T-cell (primary cell): ENCODE measurements at regions not wholly inside any gene's neighbourhood (a gene's known extent, or its start where the extent isn't known, plus 50 kb on each side); places are given as distances from the start of the nearest gene placed in this dataset.

Source experiments
- ATAC-seq, 4 experiments: fragments of 200-7000 bp in 3 of 4; fragments of 150-1000 bp in 1 of 4; cut with Tn5 transposase; replicated peaks in 1 of 4; 1 replicate in 3 of 4; 2 replicates in 1 of 4; pipeline ENCODE4 v1.10.0; 2021; ENCODE audit warnings: moderate library complexity in 3 of 4, mild to moderate bottlenecking in 2 of 4, moderate number of reproducible peaks in 1 of 4
- CTCF ChIA-PET, 2 donors: fragments of 300-600 bp; sonication (Branson Sonifier 250); formaldehyde crosslinking; loops; one replicate each; lab custom pipeline; 2022; ENCODE audit warnings: antibody characterized with exemption in 2 of 2; lab: Charles Lee
- POLR2A ChIA-PET, 2 donors: fragments of 300-600 bp; sonication (Branson Sonifier 250); formaldehyde crosslinking; loops; one replicate each; lab custom pipeline; 2022; ENCODE audit warnings: antibody characterized with exemption in 2 of 2; lab: Charles Lee
- DNase-seq, 35 experiments: peaks; one replicate each; pipeline versions ENCODE4 v3.0.0 to v3.0.0-alpha.2; 2013 to 2023
- H3K27ac ChIP-seq: one replicate; pipeline ENCODE4 v1.5.1; 2013; ENCODE audit warnings: low read length
- H3K27me3 ChIP-seq, 2 experiments: replicated peaks in 1 of 2; 1 replicate in 1 of 2; 2 replicates in 1 of 2; pipeline versions ENCODE4 v1.6.1 to v1.7.0; 2013; ENCODE audit warnings: low read length in 1 of 2, mixed read lengths in 1 of 2; ENCODE audit not compliant: control insufficient read depth in 2 of 2, insufficient read depth in 2 of 2; ENCODE audit errors: extremely low read depth in 1 of 2
- H3K36me3 ChIP-seq, 2 donors: 1 replicate in 1 of 2; 2 replicates in 1 of 2; pipeline versions ENCODE4 v1.6.1 to v1.7.0; 2013; ENCODE audit warnings: low read length in 1 of 2; ENCODE audit not compliant: control insufficient read depth in 2 of 2, insufficient read depth in 1 of 2; ENCODE audit errors: extremely low read depth in 1 of 2
- H3K4me1 ChIP-seq, 2 experiments: 1 replicate in 1 of 2; 2 replicates in 1 of 2; pipeline versions ENCODE4 v1.6.1 to v1.7.0; 2013; ENCODE audit warnings: low read length in 2 of 2, mixed read lengths in 1 of 2; ENCODE audit not compliant: insufficient read depth in 2 of 2, control insufficient read depth in 1 of 2; ENCODE audit errors: extremely low read depth in 1 of 2
- H3K4me3 ChIP-seq, 2 donors: 1 replicate in 1 of 2; 2 replicates in 1 of 2; pipeline versions ENCODE4 v1.5.1 to v1.7.0; 2013; ENCODE audit warnings: mild to moderate bottlenecking in 2 of 2, low read length in 1 of 2, moderate library complexity in 1 of 2; ENCODE audit not compliant: control insufficient read depth in 1 of 2; ENCODE audit errors: extremely low read depth in 1 of 2
- H3K9me3 ChIP-seq: 2 replicates; pipeline ENCODE4 v1.7.0; 2013
- H3K27ac Mint-ChIP-seq, 2 donors: one replicate each; pipeline ENCODE4 v1.8.0; 2020 to 2021; ENCODE audit warnings: mild to moderate bottlenecking in 2 of 2, mixed read lengths in 2 of 2
- H3K27me3 Mint-ChIP-seq, 2 donors: one replicate each; pipeline ENCODE4 v1.8.0; 2021 to 2022; ENCODE audit warnings: mixed read lengths in 2 of 2
- H3K36me3 Mint-ChIP-seq: one replicate; pipeline ENCODE4 v1.8.0; 2021; ENCODE audit warnings: mixed read lengths
- H3K4me1 Mint-ChIP-seq, 3 donors: one replicate each; pipeline ENCODE4 v1.8.0; 2020 to 2022; ENCODE audit warnings: mixed read lengths in 3 of 3, mild to moderate bottlenecking in 1 of 3
- H3K4me3 Mint-ChIP-seq, 3 donors: one replicate each; pipeline ENCODE4 v1.8.0; 2020 to 2022; ENCODE audit warnings: mild to moderate bottlenecking in 3 of 3, mixed read lengths in 3 of 3, moderate library complexity in 3 of 3
- H3K9me3 Mint-ChIP-seq, 3 donors: one replicate each; pipeline ENCODE4 v1.8.0; 2020 to 2022; ENCODE audit warnings: mixed read lengths in 3 of 3
- WGBS: methylation state at CpG from one replicate; pipeline ENCODE4 v1.1.5; 2013; ENCODE audit warnings: missing lambda C conversion rate; ENCODE audit not compliant: insufficient coverage; 5-methylcytosine and 5-hydroxymethylcytosine counted together

- Histone ChIP-seq H3K4me3 (no peak overlapping the region), H3K9me3 (no peaks in the 10 kb centered on the region), H3K36me3 (no peaks in the 10 kb centered on the region), H3K27me3 (peaks cover 0 to 13% of the 10 kb centered on the region in 2 experiments), H3K4me1 (no peaks in the 10 kb centered on the region), H3K27ac (no peak overlapping the region)
- CTCF ChIA-PET = no interaction called here
- Mint-ChIP-seq H3K9me3 (no peaks in the 10 kb centered on the region), H3K27me3 (peaks cover 12 to 14% of the 10 kb centered on the region in 2 donors), H3K4me3 (no peak overlapping the region), H3K4me1 (no peaks in the 10 kb centered on the region), H3K36me3 (no peaks in the 10 kb centered on the region), H3K27ac (no peak overlapping the region)
- POLR2A ChIA-PET = no interaction called here
- WGBS = no CpG with 5 or more reads among the region's 2 CpGs
- DNase-seq (no peak), ATAC-seq (no peak)
Observed at GRCh38 chr11:113626736-113627135, 79.4 kb downstream of the TMPRSS5 start.

GRCh38 chr11:113623114-113623513, 83.0 kb downstream of the TMPRSS5 start:
- CTCF ChIA-PET = no interaction called here
- H3K9me3 ChIP-seq = no peaks in the 10 kb centered on the region
- H3K4me3 ChIP-seq = no peak overlapping the region
- no peaks in the 10 kb centered on the region for H3K36me3 ChIP-seq
- H3K9me3 Mint-ChIP-seq = peaks cover 4 to 13% (median 8%) of the 10 kb centered on the region in 3 donors
- H3K27ac Mint-ChIP-seq = no peak overlapping the region
- peaks cover 0 to 5% of the 10 kb centered on the region in 2 donors for H3K27me3 Mint-ChIP-seq
- no peak overlapping the region for H3K4me3 Mint-ChIP-seq
- ATAC-seq (no peak), DNase-seq (no peak)
- POLR2A ChIA-PET = no interaction called here
- no peaks in the 10 kb centered on the region for H3K36me3 Mint-ChIP-seq
- no peaks in the 10 kb centered on the region for H3K4me1 Mint-ChIP-seq
- peaks cover 0 to 5% of the 10 kb centered on the region in 2 experiments for H3K27me3 ChIP-seq
- no CpG with 5 or more reads among the region's 1 CpG for WGBS
- H3K27ac ChIP-seq = no peak overlapping the region
- no peaks in the 10 kb centered on the region for H3K4me1 ChIP-seq

GRCh38 chr11:113618360-113618759, 87.7 kb downstream of the TMPRSS5 start:
- Histone ChIP-seq H3K27me3 (peaks cover 0 to 3% of the 10 kb centered on the region in 2 experiments), H3K9me3 (no peaks in the 10 kb centered on the region), H3K36me3 (no peaks in the 10 kb centered on the region), H3K4me1 (no peaks in the 10 kb centered on the region), H3K4me3 (no peak overlapping the region), H3K27ac (no peak overlapping the region)
- DNase-seq (no peak), ATAC-seq (no peak)
- peaks cover 8 to 13% of the 10 kb centered on the region in 2 donors for H3K27me3 Mint-ChIP-seq
- WGBS = no CpG with 5 or more reads among the region's 2 CpGs
- H3K36me3 Mint-ChIP-seq = no peaks in the 10 kb centered on the region
- ChIA-PET CTCF (no interaction called here), POLR2A (no interaction called here)
- H3K9me3 Mint-ChIP-seq = peaks cover 4 to 13% (median 8%) of the 10 kb centered on the region in 3 donors
- no peak overlapping the region for H3K4me3 Mint-ChIP-seq
- no peak overlapping the region for H3K27ac Mint-ChIP-seq
- H3K4me1 Mint-ChIP-seq = no peaks in the 10 kb centered on the region

GRCh38 chr11:113615773-113616172, 90.3 kb downstream of the TMPRSS5 start:
- DNase-seq (no peak), ATAC-seq (no peak)
- no CpG with 5 or more reads among the region's 1 CpG for WGBS
- no peaks in the 10 kb centered on the region for H3K9me3 ChIP-seq
- H3K27ac ChIP-seq = no peak overlapping the region
- no peak overlapping the region for H3K4me3 Mint-ChIP-seq
- CTCF ChIA-PET = no interaction called here
- H3K27me3 Mint-ChIP-seq = peaks cover 8 to 13% of the 10 kb centered on the region in 2 donors
- H3K9me3 Mint-ChIP-seq = peaks cover 0 to 13% (median 8%) of the 10 kb centered on the region in 3 donors
- H3K4me1 Mint-ChIP-seq = no peaks in the 10 kb centered on the region
- peaks cover 0 to 6% of the 10 kb centered on the region in 2 experiments for H3K27me3 ChIP-seq
- H3K36me3 Mint-ChIP-seq = no peaks in the 10 kb centered on the region
- no peaks in the 10 kb centered on the region for H3K4me1 ChIP-seq
- H3K27ac Mint-ChIP-seq = no peak overlapping the region
- POLR2A ChIA-PET = no interaction called here
- H3K36me3 ChIP-seq = no peaks in the 10 kb centered on the region
- no peak overlapping the region for H3K4me3 ChIP-seq

- H3K9me3 Mint-ChIP-seq = peaks cover 0 to 13% (median 8%) of the 10 kb centered on the region in 3 donors
- H3K36me3 Mint-ChIP-seq = no peaks in the 10 kb centered on the region
- no peak overlapping the region for H3K27ac ChIP-seq
- CTCF ChIA-PET = no interaction called here
- H3K4me3 Mint-ChIP-seq = no peak overlapping the region
- H3K9me3 ChIP-seq = no peaks in the 10 kb centered on the region
- POLR2A ChIA-PET = no interaction called here
- DNase-seq (no peak), ATAC-seq (no peak)
- WGBS = 100% methylated on average over 2 of the region's 3 CpGs
- H3K36me3 ChIP-seq = no peaks in the 10 kb centered on the region
- no peak overlapping the region for H3K27ac Mint-ChIP-seq
- H3K27me3 ChIP-seq = peaks cover 0 to 3% of the 10 kb centered on the region in 2 experiments
- H3K27me3 Mint-ChIP-seq = peaks cover 8 to 13% of the 10 kb centered on the region in 2 donors
- no peaks in the 10 kb centered on the region for H3K4me1 ChIP-seq
- no peak overlapping the region for H3K4me3 ChIP-seq
- no peaks in the 10 kb centered on the region for H3K4me1 Mint-ChIP-seq
Observed at GRCh38 chr11:113615098-113615497, 91.0 kb downstream of the TMPRSS5 start.

- WGBS = no CpG with 5 or more reads among the region's 2 CpGs
- no peak for DNase-seq
- Histone ChIP-seq H3K4me3 (no peak overlapping the region), H3K4me1 (no peaks in the 10 kb centered on the region), H3K27me3 (peaks cover 0 to 3% of the 10 kb centered on the region in 2 experiments), H3K9me3 (no peaks in the 10 kb centered on the region), H3K27ac (no peak overlapping the region), H3K36me3 (no peaks in the 10 kb centered on the region)
- no peak for ATAC-seq
- Mint-ChIP-seq H3K4me3 (no peak overlapping the region), H3K27ac (no peak overlapping the region), H3K9me3 (peaks cover 0 to 3% (median 2%) of the 10 kb centered on the region in 3 donors), H3K36me3 (no peaks in the 10 kb centered on the region), H3K4me1 (no peaks in the 10 kb centered on the region), H3K27me3 (peaks cover 8 to 13% of the 10 kb centered on the region in 2 donors)
- POLR2A ChIA-PET = no interaction called here
- CTCF ChIA-PET = no interaction called here
Observed at GRCh38 chr11:113614097-113614496, 92.0 kb downstream of the TMPRSS5 start.

GRCh38 chr11:113613619-113614018, 92.5 kb downstream of the TMPRSS5 start:
- DNase-seq (no peak), ATAC-seq (no peak)
- ChIA-PET CTCF (no interaction called here), POLR2A (no interaction called here)
- Histone ChIP-seq H3K36me3 (no peaks in the 10 kb centered on the region), H3K9me3 (no peaks in the 10 kb centered on the region), H3K4me3 (no peak overlapping the region), H3K27ac (no peak overlapping the region), H3K4me1 (no peaks in the 10 kb centered on the region), H3K27me3 (peaks cover 0 to 3% of the 10 kb centered on the region in 2 experiments)
- Mint-ChIP-seq H3K36me3 (no peaks in the 10 kb centered on the region), H3K27ac (no peak overlapping the region), H3K27me3 (peaks cover 8 to 13% of the 10 kb centered on the region in 2 donors), H3K9me3 (no peaks in the 10 kb centered on the region), H3K4me3 (no peak overlapping the region), H3K4me1 (no peaks in the 10 kb centered on the region)
- no CpG with 5 or more reads among the region's 5 CpGs for WGBS
